ENCODE measurements at regions not wholly inside any gene's neighbourhood (a gene's known extent, or its start where the extent isn't known, plus 50 kb on each side); places are given as distances from the start of the nearest gene placed in this dataset.
A peak's percentile ranks its signal among the peaks of the same experiment; 100 is the strongest.

- Histone ChIP-seq H3K9me2 (ENCODE audit: insufficient read depth) (no peaks in the 10 kb centered on the region), H3K9me3 (ENCODE audit: control insufficient read depth in 1 of 2, insufficient read depth in 1 of 2, low read depth in 1 of 2, low read length in 2 of 2) (no peaks in the 10 kb centered on the region), H4K20me1 (ENCODE audit: insufficient read depth) (no peaks in the 10 kb centered on the region), H3K4me2 (ENCODE audit: low read length) (no peak overlapping the region), H3K9ac (ENCODE audit: low read length) (no peak overlapping the region), H3K27me3 (ENCODE audit: insufficient read depth, low read length) (peaks cover 19% of the 10 kb centered on the region; the same call in 1 of the 2 replicates), H3K4me3 (replicated peaks in 1 of 2; ENCODE audit: low read depth in 1 of 2, low read length in 2 of 2) (no peak overlapping the region), H3K4me1 (ENCODE audit: control insufficient read depth in 1 of 2, insufficient read depth in 2 of 2, low read length in 2 of 2) (peaks cover 0 to 7% of the 10 kb centered on the region in 2 experiments; a peak in 1 of 4 replicates), H2AFZ (ENCODE audit: low read depth, low read length, poor library complexity, severe bottlenecking) (no peak overlapping the region), H3K27ac (ENCODE audit: low read depth, low read length) (no peak overlapping the region), H3K79me2 (ENCODE audit: insufficient read depth, low read length) (no peaks in the 10 kb centered on the region), H3K36me3 (ENCODE audit: control insufficient read depth in 1 of 2, insufficient read depth in 2 of 2, low read length in 2 of 2) (no peaks in the 10 kb centered on the region)
- ChIA-PET POLR2A (no interaction called here), CTCF (no interaction called here), RAD21 (ENCODE audit: low non-redundant PET in 1 of 2, low total read pairs in 2 of 2, uncharacterized antibody in 2 of 2, unreplicated experiment in 2 of 2) (no interaction called here)
- no peak for TF ChIP-seq EGR1 (IDR thresholded peaks at IDR 0.05; ENCODE audit: low read depth)
- intact Hi-C loops (cut with micrococcal nuclease): no loop called here
- ATAC-seq (no peak), DNase-seq (ENCODE audit: low read depth, low spot score) (no peak)
- BruUV-seq (replicated peaks): no TSS peak
Observed at GRCh38 chr11:95301474-95301873, 70.5 kb upstream of the SESN3 start.

GRCh38 chr11:95299078-95299679 lies 68.2 kb upstream of the SESN3 start:
- no peak for ATAC-seq

More at GRCh38 chr11:95299078-95299679, 68.2 kb upstream of the SESN3 start:
- ChIA-PET CTCF (no interaction called here), POLR2A (no interaction called here), RAD21 (ENCODE audit: low non-redundant PET in 1 of 2, low total read pairs in 2 of 2, uncharacterized antibody in 2 of 2, unreplicated experiment in 2 of 2) (no interaction called here)
- Histone ChIP-seq H3K79me2 (ENCODE audit: insufficient read depth, low read length) (no peaks in the 10 kb centered on the region), H4K20me1 (ENCODE audit: insufficient read depth) (no peaks in the 10 kb centered on the region), H3K9ac (ENCODE audit: low read length) (no peak overlapping the region), H3K27me3 (ENCODE audit: insufficient read depth, low read length) (peaks cover 25% of the 10 kb centered on the region; the same call in 1 of the 2 replicates), H3K9me2 (ENCODE audit: insufficient read depth) (no peaks in the 10 kb centered on the region), H3K4me3 (replicated peaks in 1 of 2; ENCODE audit: low read depth in 1 of 2, low read length in 2 of 2) (no peak overlapping the region), H3K36me3 (ENCODE audit: control insufficient read depth in 1 of 2, insufficient read depth in 2 of 2, low read length in 2 of 2) (no peaks in the 10 kb centered on the region), H2AFZ (ENCODE audit: low read depth, low read length, poor library complexity, severe bottlenecking) (no peak overlapping the region), H3K27ac (ENCODE audit: low read depth, low read length) (no peak overlapping the region), H3K4me1 (ENCODE audit: control insufficient read depth in 1 of 2, insufficient read depth in 2 of 2, low read length in 2 of 2) (peaks cover 0 to 7% of the 10 kb centered on the region in 2 experiments; a peak in 1 of 4 replicates), H3K9me3 (ENCODE audit: control insufficient read depth in 1 of 2, insufficient read depth in 1 of 2, low read depth in 1 of 2, low read length in 2 of 2) (no peaks in the 10 kb centered on the region), H3K4me2 (ENCODE audit: low read length) (no peak overlapping the region)
- TF ChIP-seq YY1 (IDR thresholded peaks at IDR 0.05; ENCODE audit: extremely low read depth, insufficient replicate concordance, low read depth, low read length): no peak
- peak; percentile 8 for TF ChIP-seq TCF7L2 (IDR thresholded peaks at IDR 0.05; ENCODE audit: borderline replicate concordance, extremely low read depth, insufficient read depth, insufficient read length)
- intact Hi-C loops (cut with micrococcal nuclease): no loop called here
- BruUV-seq (replicated peaks): no TSS peak
- no peak for DNase-seq (ENCODE audit: low read depth, low spot score)

All from HCT116 (cell line).